HCT116 (cell line): ENCODE measurements at regions not wholly inside any gene's neighbourhood (a gene's known extent, or its start where the extent isn't known, plus 50 kb on each side); places are given as distances from the start of the nearest gene placed in this dataset.

Source experiments
- ATF3 ChIP-seq: IDR thresholded peaks from 2 replicates; pipeline ENCODE4 v1.6.1; 2012
- CTCF ChIP-seq, 3 experiments: fragments of 200-600 bp in 1 of 3; sonication (generic) in 1 of 3; IDR thresholded peaks in 2 of 3; conservative IDR thresholded peaks in 1 of 3; 2 replicates each; pipeline ENCODE4 v1.5.1; 2012 to 2017; ENCODE audit warnings: low read depth in 2 of 3, low read length in 2 of 3, antibody characterized with exemption in 1 of 3, borderline replicate concordance in 1 of 3, control low read depth in 1 of 3, mild to moderate bottlenecking in 1 of 3, mixed read lengths in 1 of 3, mixed run types in 1 of 3, moderate library complexity in 1 of 3; ENCODE audit not compliant: insufficient read depth in 1 of 3
- EGR1 ChIP-seq: IDR thresholded peaks from 2 replicates; pipeline ENCODE4 v1.6.1; 2012; ENCODE audit warnings: low read depth
- EZH2 ChIP-seq: fragments of 200-600 bp; sonication (generic); IDR thresholded peaks from 2 replicates; pipeline ENCODE4 v1.6.1; 2017; ENCODE audit warnings: antibody characterized with exemption, mixed run types
- EZH2phosphoT487 ChIP-seq: fragments of 200-600 bp; IDR thresholded peaks from 2 replicates; pipeline ENCODE4 v1.6.1; 2018; ENCODE audit warnings: antibody characterized with exemption, borderline replicate concordance
- POLR2A ChIP-seq: IDR thresholded peaks from 2 replicates; pipeline ENCODE4 v1.7.0; 2011; ENCODE audit warnings: borderline replicate concordance; ENCODE audit not compliant: insufficient read depth, insufficient read length; ENCODE audit errors: extremely low read depth
- POLR2AphosphoS5 ChIP-seq: IDR thresholded peaks from 2 replicates; pipeline ENCODE4 v1.6.1; 2011; ENCODE audit warnings: mild to moderate bottlenecking, low read depth, low read length, moderate library complexity
- RAD21 ChIP-seq: IDR thresholded peaks from 2 replicates; pipeline ENCODE4 v1.6.1; 2012; ENCODE audit warnings: low read depth, mild to moderate bottlenecking
- ZBTB33 ChIP-seq: IDR thresholded peaks from 2 replicates; pipeline ENCODE4 v1.6.1; 2011; ENCODE audit warnings: mild to moderate bottlenecking, low read length, moderate library complexity; ENCODE audit not compliant: insufficient replicate concordance; ENCODE audit errors: extremely low read depth
- ZFX ChIP-seq: fragments of 450-650 bp; IDR thresholded peaks from 2 replicates; pipeline ENCODE4 v1.6.1; 2017
- ZNF274 ChIP-seq: fragments of 200-500 bp; sonication (Bioruptor generic); IDR thresholded peaks from 2 replicates; pipeline ENCODE4 v1.6.1; 2014; ENCODE audit warnings: mild to moderate bottlenecking, low read depth, low read length, inconsistent platforms
- TF ChIP-seq, protein P1 (sequence below): IDR thresholded peaks from 2 replicates; pipeline ENCODE4 v1.6.1; 2012; ENCODE audit warnings: low read depth

DNA sequence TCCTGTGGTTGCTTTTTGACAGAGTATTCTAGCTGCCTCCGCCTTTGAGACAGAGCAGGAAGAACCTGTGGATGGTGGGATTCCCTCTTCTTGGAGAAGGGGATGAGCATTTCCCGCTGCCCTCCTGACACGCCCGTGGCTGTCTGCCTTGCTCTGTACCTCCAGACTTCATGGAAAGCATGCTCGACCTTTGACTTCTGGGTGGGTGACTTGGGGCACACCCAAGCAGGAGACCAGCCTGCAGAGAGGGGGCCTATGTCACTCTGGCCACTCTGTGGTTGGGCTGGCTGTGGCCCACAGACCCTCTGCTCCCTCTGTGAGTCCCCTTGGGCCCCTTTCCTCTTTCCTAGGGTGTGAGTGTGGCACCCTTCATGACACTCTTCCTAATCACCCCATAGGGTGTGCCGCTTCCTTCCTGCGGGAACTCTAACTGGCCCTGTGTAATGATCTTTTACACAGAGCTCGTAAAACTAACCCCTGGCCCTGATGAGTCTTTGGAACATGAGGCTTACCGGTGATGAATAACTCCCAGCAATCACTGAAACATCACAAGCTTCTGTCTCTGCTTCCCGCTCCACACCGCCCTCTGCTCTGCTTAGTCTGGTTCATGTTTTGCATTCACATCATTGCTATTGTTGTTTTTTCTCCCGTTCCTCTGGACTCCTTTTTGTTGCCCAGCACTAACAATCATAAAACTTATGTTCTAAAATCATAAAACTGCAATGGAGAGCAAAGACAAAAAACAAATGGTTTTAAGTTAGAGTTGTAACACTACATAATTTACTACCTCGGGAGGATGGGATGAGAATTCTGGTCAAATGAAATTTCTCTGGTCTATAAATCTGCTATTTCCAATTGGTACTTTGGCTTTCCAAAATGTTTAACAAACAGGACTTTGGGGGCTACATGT lies 101.1 kb downstream of the SH3YL1 start:
- TF ChIP-seq EZH2 (no peak), POLR2A (no peak), CTCF (IDR thresholded peaks at IDR 0.05 in 2 of 3, conservative IDR thresholded peaks at IDR 0.05 in 1 of 3; ENCODE audit: borderline replicate concordance in 1 of 3, insufficient read depth in 1 of 3, low read depth in 2 of 3, low read length in 2 of 3) (no peak), POLR2AphosphoS5 (no peak), RAD21 (no peak), ZBTB33 (no peak), ATF3 (no peak), ZFX (no peak), ZNF274 (no peak), EZH2phosphoT487 (no peak), EGR1 (no peak)
- TF ChIP-seq, protein P1, sequence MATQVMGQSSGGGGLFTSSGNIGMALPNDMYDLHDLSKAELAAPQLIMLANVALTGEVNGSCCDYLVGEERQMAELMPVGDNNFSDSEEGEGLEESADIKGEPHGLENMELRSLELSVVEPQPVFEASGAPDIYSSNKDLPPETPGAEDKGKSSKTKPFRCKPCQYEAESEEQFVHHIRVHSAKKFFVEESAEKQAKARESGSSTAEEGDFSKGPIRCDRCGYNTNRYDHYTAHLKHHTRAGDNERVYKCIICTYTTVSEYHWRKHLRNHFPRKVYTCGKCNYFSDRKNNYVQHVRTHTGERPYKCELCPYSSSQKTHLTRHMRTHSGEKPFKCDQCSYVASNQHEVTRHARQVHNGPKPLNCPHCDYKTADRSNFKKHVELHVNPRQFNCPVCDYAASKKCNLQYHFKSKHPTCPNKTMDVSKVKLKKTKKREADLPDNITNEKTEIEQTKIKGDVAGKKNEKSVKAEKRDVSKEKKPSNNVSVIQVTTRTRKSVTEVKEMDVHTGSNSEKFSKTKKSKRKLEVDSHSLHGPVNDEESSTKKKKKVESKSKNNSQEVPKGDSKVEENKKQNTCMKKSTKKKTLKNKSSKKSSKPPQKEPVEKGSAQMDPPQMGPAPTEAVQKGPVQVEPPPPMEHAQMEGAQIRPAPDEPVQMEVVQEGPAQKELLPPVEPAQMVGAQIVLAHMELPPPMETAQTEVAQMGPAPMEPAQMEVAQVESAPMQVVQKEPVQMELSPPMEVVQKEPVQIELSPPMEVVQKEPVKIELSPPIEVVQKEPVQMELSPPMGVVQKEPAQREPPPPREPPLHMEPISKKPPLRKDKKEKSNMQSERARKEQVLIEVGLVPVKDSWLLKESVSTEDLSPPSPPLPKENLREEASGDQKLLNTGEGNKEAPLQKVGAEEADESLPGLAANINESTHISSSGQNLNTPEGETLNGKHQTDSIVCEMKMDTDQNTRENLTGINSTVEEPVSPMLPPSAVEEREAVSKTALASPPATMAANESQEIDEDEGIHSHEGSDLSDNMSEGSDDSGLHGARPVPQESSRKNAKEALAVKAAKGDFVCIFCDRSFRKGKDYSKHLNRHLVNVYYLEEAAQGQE: no peak
